GM13977 (cell line): ENCODE measurements at regions not wholly inside any gene's neighbourhood (a gene's known extent, or its start where the extent isn't known, plus 50 kb on each side); places are given as distances from the start of the nearest gene placed in this dataset.

Source experiments
- DNase-seq: peaks from one replicate; pipeline ENCODE4 v3.0.0; 2012; ENCODE audit warnings: low spot score
- in situ Hi-C: fragments of 300-500 bp; cut with MboI; formaldehyde crosslinking; loops from one replicate; pipeline ENCODE4 v1.12.0; 2022; ENCODE audit warnings: low sequenced_read_pairs, low pct_unique_long_range_greater_than_20kb, mixed read lengths, inconsistent platforms; ENCODE audit not compliant: unreplicated experiment
- TF ChIP-seq, protein P1 (sequence below): IDR thresholded peaks from 2 replicates; pipeline ENCODE4 v1.5.1; 2012; ENCODE audit warnings: mild to moderate bottlenecking, control low read depth; ENCODE audit not compliant: insufficient read depth; ENCODE audit errors: extremely low read depth, missing control alignments

DNA sequence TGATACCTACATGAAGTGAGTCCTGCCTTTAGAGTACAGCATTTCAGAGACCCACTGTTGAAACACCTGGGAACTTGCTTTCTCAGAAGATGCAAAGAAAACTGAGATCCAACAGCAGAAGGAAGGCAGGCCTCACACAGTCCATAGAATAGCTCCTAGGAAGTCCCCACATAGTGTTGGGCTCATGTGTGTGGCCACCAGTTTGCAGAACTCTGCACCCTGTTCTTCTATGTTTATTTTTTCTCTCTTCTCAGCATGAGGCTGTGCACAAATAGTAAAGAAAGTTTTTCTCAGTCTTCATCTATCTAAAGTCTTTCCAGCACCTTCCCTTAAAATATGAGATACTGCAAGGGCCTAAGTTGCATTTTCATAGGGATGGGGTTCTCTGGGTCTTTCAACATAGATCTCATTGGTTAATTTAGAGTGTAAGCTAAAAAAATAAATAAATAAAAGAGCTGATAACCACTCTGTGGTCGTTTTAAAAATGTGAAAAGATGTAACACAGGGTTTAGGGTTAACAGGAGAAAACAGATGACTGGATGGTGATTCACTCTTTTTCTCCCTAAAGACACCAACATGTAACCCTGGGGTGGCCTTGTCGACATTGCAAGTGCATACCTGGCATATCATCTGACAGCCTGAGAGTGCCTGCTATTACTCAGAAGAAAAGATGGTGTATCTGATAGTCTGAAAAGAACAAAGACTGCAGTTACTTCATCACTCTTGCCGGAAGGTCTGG lies 94.6 kb downstream of the ZC3H11B start:
- TF ChIP-seq, protein P1, sequence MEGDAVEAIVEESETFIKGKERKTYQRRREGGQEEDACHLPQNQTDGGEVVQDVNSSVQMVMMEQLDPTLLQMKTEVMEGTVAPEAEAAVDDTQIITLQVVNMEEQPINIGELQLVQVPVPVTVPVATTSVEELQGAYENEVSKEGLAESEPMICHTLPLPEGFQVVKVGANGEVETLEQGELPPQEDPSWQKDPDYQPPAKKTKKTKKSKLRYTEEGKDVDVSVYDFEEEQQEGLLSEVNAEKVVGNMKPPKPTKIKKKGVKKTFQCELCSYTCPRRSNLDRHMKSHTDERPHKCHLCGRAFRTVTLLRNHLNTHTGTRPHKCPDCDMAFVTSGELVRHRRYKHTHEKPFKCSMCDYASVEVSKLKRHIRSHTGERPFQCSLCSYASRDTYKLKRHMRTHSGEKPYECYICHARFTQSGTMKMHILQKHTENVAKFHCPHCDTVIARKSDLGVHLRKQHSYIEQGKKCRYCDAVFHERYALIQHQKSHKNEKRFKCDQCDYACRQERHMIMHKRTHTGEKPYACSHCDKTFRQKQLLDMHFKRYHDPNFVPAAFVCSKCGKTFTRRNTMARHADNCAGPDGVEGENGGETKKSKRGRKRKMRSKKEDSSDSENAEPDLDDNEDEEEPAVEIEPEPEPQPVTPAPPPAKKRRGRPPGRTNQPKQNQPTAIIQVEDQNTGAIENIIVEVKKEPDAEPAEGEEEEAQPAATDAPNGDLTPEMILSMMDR: no peak
- in situ Hi-C loops: no loop called here

DNA sequence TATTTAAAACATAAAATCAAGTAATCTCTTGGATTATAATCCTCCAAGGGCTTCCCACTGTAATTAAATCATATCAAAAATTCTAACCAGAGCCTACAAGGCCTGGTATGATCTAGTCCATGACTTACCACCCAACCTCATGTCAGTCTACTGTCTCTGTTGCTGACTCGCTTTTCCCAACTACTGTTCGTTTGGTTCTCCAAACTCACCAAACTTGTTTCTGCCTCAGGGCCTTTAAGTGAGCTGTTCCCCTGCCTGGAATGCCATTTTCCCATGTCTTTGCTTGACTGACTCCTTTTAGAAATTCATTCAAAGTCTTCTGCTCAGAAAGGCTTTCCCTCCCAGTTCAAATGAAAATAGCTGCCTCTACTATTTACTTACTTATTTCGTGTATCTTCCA lies 95.9 kb downstream of the ZC3H11B start:
- DNase-seq: no peak
- TF ChIP-seq, protein P1: no peak
- in situ Hi-C loops: no loop called here

More for the DNA sequence above, 94.6 kb downstream of the ZC3H11B start:
- DNase-seq: no peak

DNA sequence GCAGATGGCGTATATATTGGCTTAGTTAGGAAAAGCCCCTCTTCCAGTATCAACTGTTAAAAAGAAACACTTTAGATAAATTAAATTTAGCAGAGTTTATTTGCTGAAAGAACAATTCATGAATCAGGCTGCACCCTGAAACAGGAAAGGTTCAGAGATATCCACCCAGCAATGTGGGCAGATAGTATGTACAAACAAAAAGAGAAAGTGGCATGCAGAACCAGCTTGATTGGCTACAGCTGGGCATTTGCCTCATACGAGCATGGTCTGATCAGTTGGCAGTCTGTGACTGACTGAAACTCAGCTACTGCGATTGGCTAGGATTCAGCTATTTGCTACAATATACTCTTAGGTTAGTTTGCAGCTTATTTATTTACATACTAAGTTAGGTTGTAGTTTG lies 98.2 kb downstream of the ZC3H11B start:
- TF ChIP-seq, protein P1: no peak
- in situ Hi-C loops: no loop called here
- DNase-seq: no peak

DNA sequence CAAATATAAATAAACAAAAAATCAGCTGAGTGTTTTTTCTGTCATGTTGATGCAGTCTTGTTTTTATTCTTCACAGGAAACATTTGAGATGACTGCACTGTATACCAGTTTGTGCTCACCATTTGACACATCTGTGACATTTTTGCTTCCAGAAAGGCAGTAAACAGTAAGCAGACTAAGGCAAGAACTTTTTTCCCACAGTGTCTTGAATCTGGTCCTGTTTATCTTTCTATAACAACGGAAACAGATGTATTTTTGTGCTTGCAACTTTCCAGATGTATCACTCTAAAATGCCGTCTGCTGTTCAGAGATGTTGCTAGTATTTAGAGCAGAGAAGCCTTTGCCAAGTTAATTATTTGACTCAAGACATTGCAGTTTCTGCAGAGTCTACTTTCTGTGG lies 105.5 kb downstream of the ZC3H11B start:
- DNase-seq: no peak
- in situ Hi-C loops: no loop called here
- TF ChIP-seq, protein P1: no peak

DNA sequence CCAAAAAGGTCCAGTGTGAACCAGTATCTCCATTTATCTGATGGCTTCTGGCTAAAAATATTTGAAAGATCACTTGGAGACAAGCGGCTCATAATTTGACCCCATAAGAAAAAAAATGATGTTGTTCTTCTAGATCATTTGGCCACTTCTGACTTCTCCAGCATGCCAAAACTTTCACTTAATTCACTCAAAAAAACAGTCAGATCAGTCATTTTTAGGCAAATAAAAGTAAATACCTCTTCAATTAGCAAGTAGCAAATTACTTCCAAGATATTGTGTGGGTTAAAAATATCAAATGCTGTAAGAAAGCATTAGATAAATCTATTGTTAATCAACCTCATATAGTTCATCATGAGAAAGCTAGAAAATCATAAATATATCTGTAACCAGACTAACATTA lies 106.0 kb downstream of the ZC3H11B start:
- DNase-seq: no peak
- TF ChIP-seq, protein P1: no peak
- in situ Hi-C loops: no loop called here

DNA sequence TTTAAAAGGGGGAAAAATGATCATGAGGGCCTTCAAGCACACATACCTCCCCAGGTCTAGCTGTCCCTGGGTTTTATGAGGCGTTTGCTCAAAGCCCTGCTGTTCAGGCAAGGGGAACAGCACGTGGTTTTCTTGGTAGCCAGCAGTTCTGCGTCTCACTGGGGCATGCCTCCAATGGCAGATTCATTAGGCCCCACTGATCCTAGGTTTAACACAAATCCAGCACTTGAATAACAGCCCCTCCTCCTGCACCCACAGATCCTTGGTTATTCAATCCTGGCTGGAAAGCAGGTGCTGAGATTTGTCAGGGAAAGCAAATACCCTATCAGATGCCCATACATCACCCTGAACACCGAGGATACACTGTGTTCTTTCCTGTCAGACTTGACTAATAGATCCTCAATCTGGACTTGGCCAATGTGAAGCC lies 106.4 kb downstream of the ZC3H11B start:
- DNase-seq: no peak
- in situ Hi-C loops: no loop called here
- TF ChIP-seq, protein P1: no peak
